ENCODE measurements at regions not wholly inside any gene's neighbourhood (a gene's known extent, or its start where the extent isn't known, plus 50 kb on each side); places are given as distances from the start of the nearest gene placed in this dataset.

GRCh38 chr2:19776941-19777514, 124.8 kb downstream of the TTC32 start:
- no peak for DNase-seq

GRCh38 chr2:19775838-19776237, 125.9 kb downstream of the TTC32 start:
- no peak for DNase-seq

- no peak for DNase-seq
These were observed 126.5 kb downstream of the TTC32 start for GRCh38 chr2:19775315-19775714.

- DNase-seq, result peak; percentile 21
These were observed 127.0 kb downstream of the TTC32 start for GRCh38 chr2:19774805-19775176.

GRCh38 chr2:19772981-19773380, 128.8 kb downstream of the TTC32 start:
- DNase-seq, result no peak

- no peak for DNase-seq
These were observed 132.3 kb downstream of the TTC32 start for GRCh38 chr2:19769513-19769912.

GRCh38 chr2:19767899-19768298, 133.9 kb downstream of the TTC32 start:
- no peak for DNase-seq

GRCh38 chr2:19764998-19765397, 136.8 kb downstream of the TTC32 start:
- no peak for DNase-seq

- DNase-seq, result no peak
These were observed 138.1 kb downstream of the TTC32 start for GRCh38 chr2:19763731-19764130.

- no peak for DNase-seq
These were observed 138.7 kb downstream of the TTC32 start for GRCh38 chr2:19762959-19763605.

- no peak for DNase-seq
These were observed 139.6 kb downstream of the TTC32 start for GRCh38 chr2:19762142-19762541.

GRCh38 chr2:19759880-19760279, 141.9 kb downstream of the TTC32 start:
- DNase-seq, result no peak

GRCh38 chr2:19758658-19759057, 143.1 kb downstream of the TTC32 start:
- no peak for DNase-seq

GRCh38 chr2:19757586-19757985, 144.2 kb downstream of the TTC32 start:
- no peak for DNase-seq

- no peak for DNase-seq
These were observed 146.9 kb downstream of the TTC32 start for GRCh38 chr2:19754907-19755306.

GRCh38 chr2:19753818-19754217, 148.0 kb downstream of the TTC32 start:
- no peak for DNase-seq

GRCh38 chr2:19753314-19753713, 148.5 kb downstream of the TTC32 start:
- no peak for DNase-seq

GRCh38 chr2:19752500-19752899, 149.3 kb downstream of the TTC32 start:
- no peak for DNase-seq

GRCh38 chr2:19751631-19752030, 150.2 kb downstream of the TTC32 start:
- DNase-seq, result no peak

GRCh38 chr2:19750136-19750535, 151.6 kb downstream of the TTC32 start:
- DNase-seq, result no peak

- DNase-seq, result no peak
These were observed 152.3 kb downstream of the TTC32 start for GRCh38 chr2:19749507-19749836.

GRCh38 chr2:19748711-19749506, 152.9 kb downstream of the TTC32 start:
- DNase-seq, result no peak

- DNase-seq, result no peak
These were observed 153.8 kb downstream of the TTC32 start for GRCh38 chr2:19748073-19748375.

- DNase-seq, result no peak
These were observed 154.3 kb downstream of the TTC32 start for GRCh38 chr2:19747310-19748072.

Measured in COR-L47 (cell line).